Ovary (tissue), 3 donors: ENCODE measurements at regions not wholly inside any gene's neighbourhood (a gene's known extent, or its start where the extent isn't known, plus 50 kb on each side); places are given as distances from the start of the nearest gene placed in this dataset.

Source experiments
- CTCF ChIP-seq, 3 donors: fragments of 450-650 bp in 2 of 3; fragments of 200-600 bp in 1 of 3; IDR thresholded peaks; one replicate each; pipeline versions ENCODE4 v1.5.1 to v1.8.0; 2016 to 2022; ENCODE audit warnings: antibody characterized with exemption in 3 of 3, mild to moderate bottlenecking in 1 of 3
- EP300 ChIP-seq: sonication (generic); formaldehyde crosslinking; IDR thresholded peaks from one replicate; pipeline ENCODE4 v1.6.1; 2017; ENCODE audit warnings: antibody characterized with exemption
- POLR2A ChIP-seq: fragments of 450-650 bp; IDR thresholded peaks from one replicate; pipeline ENCODE4 v1.6.1; 2017; ENCODE audit warnings: antibody characterized with exemption, mild to moderate bottlenecking, moderate library complexity
- donor health status: DM: no; HTN: no; CAD: no.

GRCh38 chr19:34577056-34577455 lies 95.5 kb downstream of the WTIP start:
- no peak for TF ChIP-seq CTCF (IDR thresholded peaks at IDR 0.05)
- no peak for TF ChIP-seq POLR2A
- no peak for TF ChIP-seq EP300
